ENCODE measurements at regions not wholly inside any gene's neighbourhood (a gene's known extent, or its start where the extent isn't known, plus 50 kb on each side); places are given as distances from the start of the nearest gene placed in this dataset.

GRCh38 chr7:153109566-153109965 lies 350.0 kb downstream of the ACTR3B start:
- TF ChIP-seq IRF1 (CRISPR knock-in tag; IDR thresholded peaks at IDR 0.05) (no peak), ESRRA (CRISPR knock-in tag; IDR thresholded peaks at IDR 0.05; ENCODE audit: borderline replicate concordance) (no peak), PREB (CRISPR knock-in tag; IDR thresholded peaks at IDR 0.05; ENCODE audit: borderline replicate concordance) (no peak), ETV6 (CRISPR knock-in tag; IDR thresholded peaks at IDR 0.05) (no peak), CDX4 (CRISPR knock-in tag; IDR thresholded peaks at IDR 0.05; ENCODE audit: borderline replicate concordance) (no peak), ZNF121 (CRISPR knock-in tag; IDR thresholded peaks at IDR 0.05) (no peak), ZNF532 (CRISPR knock-in tag; IDR thresholded peaks at IDR 0.05; ENCODE audit: borderline replicate concordance) (no peak)
- ChIA-PET CTCF (interaction anchor here (1.1 to 1.9 kb wide), 2 partner anchors 13 to 250 kb away, joined by 3 to 4 read pairs; no protein-coding TSS in a partner anchor), POLR2A (no interaction called here)
- Mint-ChIP-seq H3K27ac (no peak overlapping the region), H3K9me3 (peaks cover 30% of the 10 kb centered on the region), H3K36me3 (peaks cover 5% of the 10 kb centered on the region; the same call in 1 of the 2 replicates), H3K27me3 (ENCODE audit: low read depth) (no peaks in the 10 kb centered on the region), H3K4me1 (peaks cover 18% of the 10 kb centered on the region), H3K4me3 (no peak overlapping the region)
- no peak for DNase-seq (ENCODE audit: low spot score)
- no peak for ATAC-seq

- ATAC-seq (no peak), DNase-seq (ENCODE audit: low spot score) (no peak)
- POLR2A ChIA-PET: no interaction called here
- CTCF ChIA-PET: interaction anchor here (1.1 to 1.9 kb wide), 2 partner anchors 12 to 251 kb away, joined by 3 to 4 read pairs; no protein-coding TSS in a partner anchor
- H3K27me3 Mint-ChIP-seq (ENCODE audit: low read depth): no peaks in the 10 kb centered on the region
- no peak overlapping the region; the same call in 1 of the 2 replicates for H3K27ac Mint-ChIP-seq
- H3K36me3 Mint-ChIP-seq: peaks cover 7% of the 10 kb centered on the region
- peaks cover 31% of the 10 kb centered on the region for H3K9me3 Mint-ChIP-seq
- H3K4me1 Mint-ChIP-seq: peaks cover 16% of the 10 kb centered on the region
- no peak overlapping the region for H3K4me3 Mint-ChIP-seq
- TF ChIP-seq TCF7 (CRISPR knock-in tag; IDR thresholded peaks at IDR 0.05; ENCODE audit: low read depth) (no peak), ZNF219 (CRISPR knock-in tag; IDR thresholded peaks at IDR 0.05; ENCODE audit: borderline replicate concordance) (no peak), ATF3 (CRISPR knock-in tag; conservative IDR thresholded peaks at IDR 0.05) (no peak), NFATC4 (CRISPR knock-in tag; IDR thresholded peaks at IDR 0.05) (no peak), PRDM15 (CRISPR knock-in tag; IDR thresholded peaks at IDR 0.05) (no peak), ZNF138 (CRISPR knock-in tag; conservative IDR thresholded peaks at IDR 0.05) (no peak), ZNF671 (CRISPR knock-in tag; IDR thresholded peaks at IDR 0.05) (no peak), ARID4B (CRISPR knock-in tag; IDR thresholded peaks at IDR 0.05; ENCODE audit: borderline replicate concordance) (no peak), RORB (CRISPR knock-in tag; IDR thresholded peaks at IDR 0.05) (no peak), ZNF425 (CRISPR knock-in tag; conservative IDR thresholded peaks at IDR 0.05) (no peak), ETV6 (CRISPR knock-in tag; IDR thresholded peaks at IDR 0.05) (no peak)
Measured at GRCh38 chr7:153110606-153111005, 351.1 kb downstream of the ACTR3B start.

Data from WTC11 (cell line).